ENCODE measurements at regions not wholly inside any gene's neighbourhood (a gene's known extent, or its start where the extent isn't known, plus 50 kb on each side); places are given as distances from the start of the nearest gene placed in this dataset.

GRCh38 chr14:22486675-22487074 lies 102.3 kb downstream of the DAD1 start:
- TF ChIP-seq ZNF274 (IDR thresholded peaks at IDR 0.05; ENCODE audit: low read depth, low read length) (no peak), YY1 (IDR thresholded peaks at IDR 0.05; ENCODE audit: insufficient read depth, insufficient read length) (no peak), SUZ12 (IDR thresholded peaks at IDR 0.05; ENCODE audit: extremely low read depth, insufficient read depth, insufficient read length) (no peak)

Measured in NT2/D1 (cell line).